ENCODE measurements at regions not wholly inside any gene's neighbourhood (a gene's known extent, or its start where the extent isn't known, plus 50 kb on each side); places are given as distances from the start of the nearest gene placed in this dataset.
"Not testable (repeated sequence)": the region's sequence is repeated elsewhere in the genome, so short reads cannot be mapped to it uniquely, and the experiment has no call there.

GRCh38 chr4:107562316-107562715 is 157.7 kb downstream of the PAPSS1 start:
- no peak for DNase-seq (ENCODE audit: low read depth in 2 of 2)

GRCh38 chr4:107561481-107561880 is 158.6 kb downstream of the PAPSS1 start:
- DNase-seq (ENCODE audit: low read depth in 2 of 2), result peak in 1 of 2 experiments; percentile 5

- no peak for DNase-seq (ENCODE audit: low read depth in 2 of 2)
Observed at GRCh38 chr4:107559653-107560052, 160.4 kb downstream of the PAPSS1 start.

- no peak for DNase-seq (ENCODE audit: low read depth in 2 of 2)
Observed at GRCh38 chr4:107552306-107552705, 167.7 kb downstream of the PAPSS1 start.

GRCh38 chr4:107548211-107548905 is 171.7 kb downstream of the PAPSS1 start:
- no peak for DNase-seq (ENCODE audit: low read depth in 2 of 2)

GRCh38 chr4:107546638-107547037 is 173.4 kb downstream of the PAPSS1 start:
- DNase-seq (ENCODE audit: low read depth in 2 of 2), result no peak

GRCh38 chr4:107541511-107541910 is 178.5 kb downstream of the PAPSS1 start:
- DNase-seq (ENCODE audit: low read depth in 2 of 2), result no peak

- DNase-seq (ENCODE audit: low read depth in 2 of 2), result no peak
Observed at GRCh38 chr4:107531927-107532326, 188.1 kb downstream of the PAPSS1 start.

- DNase-seq (ENCODE audit: low read depth in 2 of 2), result no peak
Observed at GRCh38 chr4:107520368-107520767, 199.7 kb downstream of the PAPSS1 start.

- DNase-seq (ENCODE audit: low read depth in 2 of 2), result peak; percentile 9 to 20
Observed at GRCh38 chr4:107519053-107519452, 201.0 kb downstream of the PAPSS1 start.

GRCh38 chr4:107518076-107518475 is 202.0 kb downstream of the PAPSS1 start:
- DNase-seq (ENCODE audit: low read depth in 2 of 2), result no peak

- DNase-seq (ENCODE audit: low read depth in 2 of 2), result no peak
Observed at GRCh38 chr4:107512549-107512948, 207.5 kb downstream of the PAPSS1 start.

GRCh38 chr4:107509615-107510014 is 210.4 kb downstream of the PAPSS1 start:
- peak in 1 of 2 experiments; percentile 7 for DNase-seq (ENCODE audit: low read depth in 2 of 2)

- DNase-seq (ENCODE audit: low read depth in 2 of 2), result no peak
Observed at GRCh38 chr4:107500551-107500950, 219.5 kb downstream of the PAPSS1 start.

GRCh38 chr4:107497054-107497453 is 223.0 kb downstream of the PAPSS1 start:
- DNase-seq (ENCODE audit: low read depth in 2 of 2), result no peak

GRCh38 chr4:107492566-107492965 is 227.5 kb downstream of the PAPSS1 start:
- DNase-seq (ENCODE audit: low read depth in 2 of 2), result no peak

GRCh38 chr4:107490116-107490515 is 229.9 kb downstream of the PAPSS1 start:
- no peak for DNase-seq (ENCODE audit: low read depth in 2 of 2)

- not testable (repeated sequence) for DNase-seq (ENCODE audit: low read depth in 2 of 2)
Observed at GRCh38 chr4:107483621-107484020, 236.4 kb downstream of the PAPSS1 start.

GRCh38 chr4:107482546-107482945 is 237.5 kb downstream of the PAPSS1 start:
- DNase-seq (ENCODE audit: low read depth in 2 of 2), result no peak

GRCh38 chr4:107478327-107478980 is 241.6 kb downstream of the PAPSS1 start:
- DNase-seq (ENCODE audit: low read depth in 2 of 2), result no peak

- DNase-seq (ENCODE audit: low read depth in 2 of 2), result no peak
Observed at GRCh38 chr4:107473126-107473525, 246.9 kb downstream of the PAPSS1 start.

GRCh38 chr4:107472265-107472948 is 247.6 kb downstream of the PAPSS1 start:
- no peak for DNase-seq (ENCODE audit: low read depth in 2 of 2)

- DNase-seq (ENCODE audit: low read depth in 2 of 2), result no peak
Observed at GRCh38 chr4:107470173-107470572, 249.9 kb downstream of the PAPSS1 start.

Data from fibroblast of skin of left quadriceps (primary cell).